Lower leg skin (tissue), 4 donors: ENCODE measurements at regions not wholly inside any gene's neighbourhood (a gene's known extent, or its start where the extent isn't known, plus 50 kb on each side); places are given as distances from the start of the nearest gene placed in this dataset.
"Not testable (repeated sequence)": the region's sequence is repeated elsewhere in the genome, so short reads cannot be mapped to it uniquely, and the experiment has no call there.

Source experiments
- DNase-seq, 2 donors: peaks; one replicate each; pipeline ENCODE4 v3.0.0-alpha.2; 2019; ENCODE audit warnings: low spot score in 2 of 2
- H3K4me3 ChIP-seq: fragments of 200-600 bp; sonication (generic); 2 replicates; pipeline ENCODE4 v1.5.1; 2017; ENCODE audit warnings: mild to moderate bottlenecking, low read depth; ENCODE audit not compliant: poor library complexity, severe bottlenecking
- POLR2A ChIP-seq, 2 donors: fragments of 450-650 bp; IDR thresholded peaks; one replicate each; pipeline ENCODE4 v1.6.1; 2016 to 2017; ENCODE audit warnings: antibody characterized with exemption in 2 of 2, mild to moderate bottlenecking in 1 of 2, moderate library complexity in 1 of 2
- WGBS, 2 donors: methylation state at CpG; one replicate each; pipeline ENCODE4 v1.1.5; 2018; 5-methylcytosine and 5-hydroxymethylcytosine counted together
- intact Hi-C: fragments of 100-400 bp; cut with DNase I; formaldehyde crosslinking; loops from one replicate; pipeline ENCODE4 v1.15.0; 2023; ENCODE audit warnings: low total_unique reads
- TF ChIP-seq, protein P1 (sequence below), 3 donors: fragments of 450-650 bp; IDR thresholded peaks; one replicate each; pipeline ENCODE4 v1.5.1; 2016; ENCODE audit warnings: antibody characterized with exemption in 3 of 3, mild to moderate bottlenecking in 3 of 3, moderate library complexity in 2 of 3

DNA sequence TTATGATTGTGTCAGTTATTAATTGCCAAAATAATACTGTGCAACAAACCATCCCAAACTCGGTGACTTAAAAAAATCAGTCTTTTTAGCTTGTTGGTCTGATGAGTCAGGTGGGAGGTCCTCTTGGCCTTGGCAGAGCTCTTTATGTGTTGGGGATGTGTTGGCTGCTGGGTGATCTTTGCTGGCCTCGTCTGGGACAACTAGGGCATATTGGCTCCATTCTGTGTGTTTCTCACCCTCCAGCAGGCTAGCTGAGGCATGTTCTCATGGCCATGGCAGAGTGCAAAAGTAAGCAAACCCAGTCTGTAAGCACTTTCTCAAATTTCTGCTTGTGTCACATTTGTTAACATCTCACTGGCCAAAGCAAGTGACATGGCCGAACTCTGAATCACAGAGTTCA, 251.6 kb downstream of the RPLP1 start:
- H3K4me3 ChIP-seq = no peak overlapping the region
- intact Hi-C loops = no loop called here
- WGBS, 2 donors = 40 to 44% methylated on average over 3 of the region's 3 CpGs
- DNase-seq = no peak
- TF ChIP-seq POLR2A (IDR thresholded peaks at IDR 0.05) = no peak
- TF ChIP-seq, protein P1, sequence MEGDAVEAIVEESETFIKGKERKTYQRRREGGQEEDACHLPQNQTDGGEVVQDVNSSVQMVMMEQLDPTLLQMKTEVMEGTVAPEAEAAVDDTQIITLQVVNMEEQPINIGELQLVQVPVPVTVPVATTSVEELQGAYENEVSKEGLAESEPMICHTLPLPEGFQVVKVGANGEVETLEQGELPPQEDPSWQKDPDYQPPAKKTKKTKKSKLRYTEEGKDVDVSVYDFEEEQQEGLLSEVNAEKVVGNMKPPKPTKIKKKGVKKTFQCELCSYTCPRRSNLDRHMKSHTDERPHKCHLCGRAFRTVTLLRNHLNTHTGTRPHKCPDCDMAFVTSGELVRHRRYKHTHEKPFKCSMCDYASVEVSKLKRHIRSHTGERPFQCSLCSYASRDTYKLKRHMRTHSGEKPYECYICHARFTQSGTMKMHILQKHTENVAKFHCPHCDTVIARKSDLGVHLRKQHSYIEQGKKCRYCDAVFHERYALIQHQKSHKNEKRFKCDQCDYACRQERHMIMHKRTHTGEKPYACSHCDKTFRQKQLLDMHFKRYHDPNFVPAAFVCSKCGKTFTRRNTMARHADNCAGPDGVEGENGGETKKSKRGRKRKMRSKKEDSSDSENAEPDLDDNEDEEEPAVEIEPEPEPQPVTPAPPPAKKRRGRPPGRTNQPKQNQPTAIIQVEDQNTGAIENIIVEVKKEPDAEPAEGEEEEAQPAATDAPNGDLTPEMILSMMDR (IDR thresholded peaks at IDR 0.05) = no peak

DNA sequence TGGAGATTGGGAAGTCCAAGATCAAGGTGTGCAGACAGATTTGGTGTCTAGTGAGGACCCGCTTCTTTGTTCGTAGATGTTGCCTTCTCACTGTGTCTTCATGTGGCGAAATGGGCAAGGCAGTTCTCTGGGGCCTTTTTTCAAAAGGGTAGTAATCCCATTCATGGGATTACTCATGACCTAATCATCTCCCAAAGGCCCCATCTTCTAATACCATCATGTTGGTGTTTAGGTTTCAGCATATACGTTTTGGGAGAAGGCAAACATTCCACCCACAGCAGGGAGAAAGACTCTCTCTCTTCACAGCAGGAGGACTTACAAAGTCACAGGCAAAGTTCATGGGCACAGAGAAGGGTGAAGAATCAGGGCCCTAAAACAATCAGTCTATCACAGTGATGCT, 252.1 kb downstream of the RPLP1 start:
- intact Hi-C loops = no loop called here
- 85 to 88% methylated on average over 4 of the region's 4 CpGs for WGBS, 2 donors
- DNase-seq = no peak
- no peak for TF ChIP-seq POLR2A (IDR thresholded peaks at IDR 0.05)
- TF ChIP-seq, protein P1 (IDR thresholded peaks at IDR 0.05) = no peak
- H3K4me3 ChIP-seq = no peak overlapping the region

DNA sequence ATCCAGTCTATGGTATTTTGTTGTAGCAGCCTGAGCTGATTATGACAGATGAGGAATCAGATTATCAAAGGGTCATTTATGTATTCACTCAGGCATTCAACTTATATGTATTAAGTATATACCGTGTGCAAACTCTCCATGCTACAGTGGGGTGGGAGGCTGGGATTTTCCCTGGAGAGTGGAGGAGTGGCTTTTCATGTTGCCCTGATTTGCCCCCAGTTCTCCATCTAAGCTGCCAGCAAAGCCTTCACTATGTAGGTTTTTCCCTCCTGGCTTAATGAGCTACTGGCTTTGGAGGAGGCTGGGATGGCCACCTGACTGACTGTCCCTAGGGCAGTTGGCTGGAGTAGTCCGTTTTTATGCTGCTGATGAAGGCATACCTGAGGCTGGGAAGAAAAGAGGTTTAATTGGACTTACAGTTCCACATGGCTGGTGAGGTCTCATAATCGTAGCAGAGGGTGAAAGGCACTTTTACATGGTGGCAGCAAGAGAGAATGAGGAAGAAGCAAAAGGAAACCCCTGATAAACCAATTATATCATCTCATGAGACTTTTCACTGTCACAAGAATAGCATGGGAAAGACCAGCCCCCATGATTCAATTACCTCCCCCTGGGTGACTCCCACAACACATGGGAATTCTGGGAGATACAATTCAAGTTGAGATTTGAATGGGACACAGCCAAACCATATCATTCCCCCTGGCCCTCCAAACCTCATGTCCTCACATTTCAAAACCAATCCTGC, 253.9 kb downstream of the RPLP1 start:
- H3K4me3 ChIP-seq = no peak overlapping the region
- whole genome bisulfite sequencing, 2 donors = 71 to 72% methylated on average over 3 of the region's 3 CpGs
- DNase-seq = no peak
- TF ChIP-seq, protein P1 (IDR thresholded peaks at IDR 0.05) = no peak
- no peak for TF ChIP-seq POLR2A (IDR thresholded peaks at IDR 0.05)
- intact Hi-C loops = no loop called here

DNA sequence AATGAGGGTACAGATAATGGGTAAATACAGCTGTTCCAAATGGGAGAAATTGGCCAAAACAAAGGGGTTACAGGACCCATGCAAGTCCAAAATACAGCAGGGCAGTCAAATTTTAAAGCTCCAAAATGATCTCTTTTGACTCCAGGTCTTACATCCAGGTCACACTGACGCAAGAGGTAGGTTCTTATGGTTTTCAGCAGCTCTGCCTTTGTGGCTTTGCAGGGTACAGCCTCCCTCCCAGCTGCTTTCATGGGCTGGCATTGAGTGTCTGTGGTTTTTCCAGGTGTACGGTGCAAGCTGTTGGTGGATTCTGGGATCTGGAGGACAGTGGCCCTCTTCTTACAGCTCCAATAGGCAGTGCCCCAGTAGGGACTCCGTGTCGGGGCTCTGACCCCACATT, 254.6 kb downstream of the RPLP1 start:
- DNase-seq, H3K4me3 ChIP-seq, intact Hi-C loops: not testable (repeated sequence)
- WGBS, 2 donors = 91 to 94% methylated on average over 4 of the region's 4 CpGs

DNA sequence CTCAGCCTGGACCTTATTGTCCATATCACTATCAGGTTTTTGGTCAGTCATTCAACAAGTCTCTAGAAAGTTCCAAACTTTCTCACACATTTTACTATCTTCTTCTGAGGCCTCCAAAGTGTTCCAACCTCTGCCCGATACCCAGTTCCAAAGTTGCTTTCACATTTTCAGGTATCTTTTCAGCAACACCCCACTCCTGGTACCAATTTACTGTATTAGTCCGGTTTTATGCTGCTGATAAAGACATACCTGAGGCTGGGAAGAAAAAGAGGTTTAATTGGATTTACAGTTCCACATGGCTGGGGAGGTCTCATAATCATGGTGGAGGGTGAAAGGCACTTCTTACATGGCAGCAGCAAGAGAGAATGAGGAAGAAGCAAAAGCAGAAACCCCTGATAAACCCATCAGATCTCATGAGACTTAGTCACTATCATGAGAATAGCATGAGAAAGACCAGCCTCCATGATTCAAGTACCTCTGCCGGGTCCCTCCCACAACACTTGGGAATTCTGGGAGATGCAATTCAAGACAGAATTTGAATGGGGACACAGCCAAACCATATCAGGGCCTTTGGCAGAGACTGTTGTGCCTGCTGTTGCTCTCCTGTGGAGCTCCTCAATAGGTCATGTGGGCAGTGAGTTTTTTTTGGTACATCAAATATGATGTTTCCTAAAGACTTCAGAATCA, 256.0 kb downstream of the RPLP1 start:
- H3K4me3 ChIP-seq, DNase-seq, intact Hi-C loops: not testable (repeated sequence)
- 91 to 93% methylated on average over 3 of the region's 3 CpGs for WGBS, 2 donors

DNA sequence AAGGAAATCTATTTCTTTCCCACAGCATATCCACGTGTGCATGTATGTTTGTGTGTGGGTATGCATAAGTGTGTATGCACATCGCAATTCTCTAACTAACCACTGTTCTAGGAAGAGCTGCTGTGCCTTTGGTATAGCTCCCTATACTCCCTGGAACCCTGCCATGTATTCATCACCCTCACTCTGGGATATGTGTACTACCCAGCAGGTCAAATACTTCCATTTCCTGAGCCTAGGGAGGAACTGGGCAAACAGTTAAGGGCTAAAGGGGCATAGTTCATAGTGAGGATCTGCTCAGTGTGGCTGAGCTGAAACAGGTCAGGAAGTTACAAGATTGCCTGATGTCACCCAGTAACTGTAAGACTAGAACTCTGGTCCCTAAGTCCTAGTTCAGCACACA, 260.4 kb downstream of the RPLP1 start:
- intact Hi-C loops = no loop called here
- TF ChIP-seq, protein P1 (IDR thresholded peaks at IDR 0.05) = no peak
- TF ChIP-seq POLR2A (IDR thresholded peaks at IDR 0.05) = no peak
- WGBS, 2 donors = 82 to 94% methylated on average over 2 of the region's 2 CpGs
- DNase-seq = no peak
- no peak overlapping the region for H3K4me3 ChIP-seq
